Caco-2 (cell line): ENCODE measurements at regions not wholly inside any gene's neighbourhood (a gene's known extent, or its start where the extent isn't known, plus 50 kb on each side); places are given as distances from the start of the nearest gene placed in this dataset.

Experiments used
- BruUV-seq: library from RNA; stranded (reverse); fragments of 400-500 nt; replicated peaks from 2 replicates; lab custom pipeline; 2021; lab: Mats Ljungman, UMichigan
- CTCF ChIA-PET: fragments of 300-600 bp; sonication (Branson Sonifier 250); formaldehyde crosslinking; loops from one replicate; lab custom pipeline; 2022; ENCODE audit warnings: antibody characterized with exemption; lab: Charles Lee
- POLR2A ChIA-PET: fragments of 300-600 bp; sonication (Branson Sonifier 250); formaldehyde crosslinking; loops from one replicate; lab custom pipeline; 2022; ENCODE audit warnings: antibody characterized with exemption; lab: Charles Lee
- DNase-seq, 2 experiments: peaks; one replicate each; pipeline versions ENCODE4 v3.0.0 to v3.0.0-alpha.2; 2020 to 2022
- H3K27me3 ChIP-seq: replicated peaks from 2 replicates; pipeline ENCODE4 v1.6.0; 2011; ENCODE audit warnings: low read length; ENCODE audit not compliant: control insufficient read depth, insufficient read depth
- H3K36me3 ChIP-seq: 2 replicates; pipeline ENCODE4 v1.5.1; 2011; ENCODE audit warnings: low read length; ENCODE audit not compliant: control insufficient read depth, insufficient read depth
- H3K4me1 ChIP-seq: fragments of 250-450 bp; sonication (Bioruptor Pico); 2 replicates; pipeline ENCODE4 v1.5.1; 2020; ENCODE audit warnings: mild to moderate bottlenecking
- H3K4me3 ChIP-seq: 2 replicates; pipeline ENCODE4 v1.5.1; 2011; ENCODE audit warnings: low read depth, mild to moderate bottlenecking, control low read depth, low read length
- H3K9me3 ChIP-seq: fragments of 250-450 bp; sonication (Bioruptor Pico); 2 replicates; pipeline ENCODE4 v1.5.1; 2020; ENCODE audit warnings: mild to moderate bottlenecking, moderate library complexity
- H3K27ac Mint-ChIP-seq: one replicate; pipeline ENCODE4 v1.8.0; 2022; ENCODE audit warnings: mixed read lengths; ENCODE audit not compliant: unreplicated experiment
- H3K27me3 Mint-ChIP-seq: one replicate; pipeline ENCODE4 v1.8.0; 2022; ENCODE audit warnings: mixed read lengths; ENCODE audit not compliant: insufficient read depth, unreplicated experiment
- H3K36me3 Mint-ChIP-seq: one replicate; pipeline ENCODE4 v1.8.0; 2022; ENCODE audit warnings: mild to moderate bottlenecking, mixed read lengths; ENCODE audit not compliant: insufficient read depth, unreplicated experiment
- H3K4me1 Mint-ChIP-seq: one replicate; pipeline ENCODE4 v1.8.0; 2022; ENCODE audit warnings: low read depth, mixed read lengths; ENCODE audit not compliant: unreplicated experiment
- H3K4me3 Mint-ChIP-seq: one replicate; pipeline ENCODE4 v1.8.0; 2022; ENCODE audit warnings: mild to moderate bottlenecking, moderate library complexity, mixed read lengths; ENCODE audit not compliant: unreplicated experiment
- H3K9me3 Mint-ChIP-seq: one replicate; pipeline ENCODE4 v1.8.0; 2022; ENCODE audit warnings: mixed read lengths; ENCODE audit not compliant: unreplicated experiment
- CTCF ChIP-seq, 2 experiments: fragments of 200-600 bp in 1 of 2; IDR thresholded peaks; 1 replicate in 1 of 2; 2 replicates in 1 of 2; pipeline versions ENCODE4 v1.5.1 to v1.8.0; 2011 to 2022; ENCODE audit warnings: antibody characterized with exemption in 1 of 2, control low read depth in 1 of 2, inconsistent platforms in 1 of 2, low read depth in 1 of 2, low read length in 1 of 2, mild to moderate bottlenecking in 1 of 2, moderate library complexity in 1 of 2; ENCODE audit not compliant: insufficient read depth in 1 of 2, severe bottlenecking in 1 of 2, unreplicated experiment in 1 of 2
- intact Hi-C: fragments of 100-400 bp; cut with micrococcal nuclease; formaldehyde crosslinking; loops from one replicate; pipeline ENCODE4 v1.10.0; 2022; ENCODE audit not compliant: unreplicated experiment

- H3K4me1 ChIP-seq, result no peaks in the 10 kb centered on the region
- H3K9me3 ChIP-seq, result no peaks in the 10 kb centered on the region
- TF ChIP-seq CTCF (IDR thresholded peaks at IDR 0.05; ENCODE audit: insufficient read depth in 1 of 2, low read depth in 1 of 2, low read length in 1 of 2, severe bottlenecking in 1 of 2, unreplicated experiment in 1 of 2), result no peak
- H3K4me3 Mint-ChIP-seq, result no peak overlapping the region
- no peaks in the 10 kb centered on the region for H3K27me3 Mint-ChIP-seq
- intact Hi-C loops, result no loop called here
- POLR2A ChIA-PET, result no interaction called here
- no peaks in the 10 kb centered on the region for H3K4me1 Mint-ChIP-seq
- no peaks in the 10 kb centered on the region for H3K36me3 ChIP-seq
- no TSS peak for BruUV-seq
- no peak overlapping the region for H3K27ac Mint-ChIP-seq
- no peaks in the 10 kb centered on the region for H3K27me3 ChIP-seq
- H3K9me3 Mint-ChIP-seq, result no peaks in the 10 kb centered on the region
- no peak overlapping the region for H3K4me3 ChIP-seq
- H3K36me3 Mint-ChIP-seq, result no peaks in the 10 kb centered on the region
- CTCF ChIA-PET, result no interaction called here
- DNase-seq, result no peak
Observed at GRCh38 chr5:167684251-167684650, 607.2 kb upstream of the WWC1 start.

GRCh38 chr5:167688341-167689130 lies 602.9 kb upstream of the WWC1 start:
- intact Hi-C loops, result no loop called here
- BruUV-seq, result no TSS peak
- POLR2A ChIA-PET, result no interaction called here
- H3K4me3 ChIP-seq, result no peak overlapping the region
- Mint-ChIP-seq H3K36me3 (no peaks in the 10 kb centered on the region), H3K27ac (no peak overlapping the region), H3K4me3 (no peak overlapping the region), H3K27me3 (no peaks in the 10 kb centered on the region), H3K9me3 (no peaks in the 10 kb centered on the region), H3K4me1 (no peaks in the 10 kb centered on the region)
- H3K27me3 ChIP-seq, result no peaks in the 10 kb centered on the region
- H3K9me3 ChIP-seq, result no peaks in the 10 kb centered on the region; the same call in 1 of the 2 replicates
- no peaks in the 10 kb centered on the region for H3K36me3 ChIP-seq
- no peaks in the 10 kb centered on the region for H3K4me1 ChIP-seq
- DNase-seq, result no peak
- no peak for TF ChIP-seq CTCF (IDR thresholded peaks at IDR 0.05; ENCODE audit: insufficient read depth in 1 of 2, low read depth in 1 of 2, low read length in 1 of 2, severe bottlenecking in 1 of 2, unreplicated experiment in 1 of 2)
- CTCF ChIA-PET, result no interaction called here

GRCh38 chr5:167694325-167695147 lies 596.9 kb upstream of the WWC1 start:
- CTCF ChIA-PET, result no interaction called here
- Histone ChIP-seq H3K27me3 (no peaks in the 10 kb centered on the region), H3K4me1 (peaks cover 15% of the 10 kb centered on the region), H3K9me3 (no peaks in the 10 kb centered on the region; the same call in 1 of the 2 replicates), H3K4me3 (no peak overlapping the region), H3K36me3 (no peaks in the 10 kb centered on the region)
- Mint-ChIP-seq H3K27ac (no peak overlapping the region), H3K4me1 (peaks cover 17% of the 10 kb centered on the region), H3K36me3 (peaks cover 8% of the 10 kb centered on the region), H3K27me3 (no peaks in the 10 kb centered on the region), H3K9me3 (peaks cover 20% of the 10 kb centered on the region), H3K4me3 (no peak overlapping the region)
- intact Hi-C loops, result no loop called here
- TF ChIP-seq CTCF (IDR thresholded peaks at IDR 0.05; ENCODE audit: insufficient read depth in 1 of 2, low read depth in 1 of 2, low read length in 1 of 2, severe bottlenecking in 1 of 2, unreplicated experiment in 1 of 2), result no peak
- POLR2A ChIA-PET, result no interaction called here
- no TSS peak for BruUV-seq
- no peak for DNase-seq
